22Rv1 (cell line): ENCODE measurements at regions not wholly inside any gene's neighbourhood (a gene's known extent, or its start where the extent isn't known, plus 50 kb on each side); places are given as distances from the start of the nearest gene placed in this dataset.
"Not testable (repeated sequence)": the region's sequence is repeated elsewhere in the genome, so short reads cannot be mapped to it uniquely, and the experiment has no call there.

Source experiments
- H3K27ac ChIP-seq: fragments of 450-650 bp; 2 replicates; pipeline ENCODE4 v1.5.1; 2017
- CTCF ChIP-seq: fragments of 450-650 bp; IDR thresholded peaks from 2 replicates; pipeline ENCODE4 v1.5.1; 2017; ENCODE audit warnings: mild to moderate bottlenecking
- ZFX ChIP-seq: fragments of 450-650 bp; IDR thresholded peaks from 2 replicates; pipeline ENCODE4 v1.6.1; 2017; ENCODE audit warnings: antibody characterized with exemption, borderline replicate concordance

GRCh38 chr3:159675285-159675684, 313.4 kb upstream of the IL12A start:
- no peak overlapping the region for H3K27ac ChIP-seq
- TF ChIP-seq ZFX (no peak), CTCF (no peak)

- TF ChIP-seq CTCF, result no peak
- no peak for TF ChIP-seq ZFX
- no peak overlapping the region for H3K27ac ChIP-seq
These were observed 308.7 kb upstream of the IL12A start for GRCh38 chr3:159679900-159680299.

GRCh38 chr3:159681717-159682116, 306.9 kb upstream of the IL12A start:
- not testable (repeated sequence) for H3K27ac ChIP-seq

- no peak for TF ChIP-seq CTCF
- no peak for TF ChIP-seq ZFX
- H3K27ac ChIP-seq, result no peak overlapping the region
These were observed 302.8 kb upstream of the IL12A start for GRCh38 chr3:159685801-159686200.

- TF ChIP-seq ZFX, result no peak
- no peak for TF ChIP-seq CTCF
These were observed 295.4 kb upstream of the IL12A start for GRCh38 chr3:159693226-159693625.

GRCh38 chr3:159711560-159712333, 276.9 kb upstream of the IL12A start:
- no peak for TF ChIP-seq ZFX
- TF ChIP-seq CTCF, result no peak
- no peak overlapping the region for H3K27ac ChIP-seq

More at GRCh38 chr3:159693226-159693625, 295.4 kb upstream of the IL12A start:
- no peak overlapping the region for H3K27ac ChIP-seq

GRCh38 chr3:159721324-159721723, 267.3 kb upstream of the IL12A start:
- TF ChIP-seq CTCF, result no peak
- no peak for TF ChIP-seq ZFX

GRCh38 chr3:159723295-159723694, 265.3 kb upstream of the IL12A start:
- no peak overlapping the region for H3K27ac ChIP-seq
- TF ChIP-seq CTCF (no peak), ZFX (no peak)

More at GRCh38 chr3:159721324-159721723, 267.3 kb upstream of the IL12A start:
- H3K27ac ChIP-seq, result no peak overlapping the region
